Activated T-cell treated with anti-CD3 and anti-CD28 coated beads for 4 hours (primary cell): ENCODE measurements at regions not wholly inside any gene's neighbourhood (a gene's known extent, or its start where the extent isn't known, plus 50 kb on each side); places are given as distances from the start of the nearest gene placed in this dataset.

Source experiments
- DNase-seq: peaks from one replicate; pipeline ENCODE4 v3.0.0-alpha.2; 2020

DNA sequence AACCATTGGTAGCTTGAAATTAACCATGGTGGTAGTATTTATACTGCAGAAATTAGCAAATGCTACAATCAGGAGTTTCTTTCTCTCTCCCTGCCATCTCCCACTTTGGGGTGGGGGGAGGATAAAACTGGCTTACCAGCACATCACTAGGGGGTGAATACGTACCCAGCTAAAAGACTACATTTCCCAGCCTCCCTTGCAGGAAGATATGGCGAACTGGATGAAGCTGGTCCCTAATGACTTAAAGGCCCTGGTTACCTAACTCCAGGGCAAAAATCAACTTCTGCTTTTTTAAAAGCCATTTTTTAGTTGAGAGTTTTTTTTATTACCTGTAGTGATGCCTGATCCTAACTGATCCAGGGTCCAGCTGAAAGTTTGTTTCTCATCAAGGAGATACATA, 70.3 kb upstream of the RAB12 start:
- DNase-seq = no peak

DNA sequence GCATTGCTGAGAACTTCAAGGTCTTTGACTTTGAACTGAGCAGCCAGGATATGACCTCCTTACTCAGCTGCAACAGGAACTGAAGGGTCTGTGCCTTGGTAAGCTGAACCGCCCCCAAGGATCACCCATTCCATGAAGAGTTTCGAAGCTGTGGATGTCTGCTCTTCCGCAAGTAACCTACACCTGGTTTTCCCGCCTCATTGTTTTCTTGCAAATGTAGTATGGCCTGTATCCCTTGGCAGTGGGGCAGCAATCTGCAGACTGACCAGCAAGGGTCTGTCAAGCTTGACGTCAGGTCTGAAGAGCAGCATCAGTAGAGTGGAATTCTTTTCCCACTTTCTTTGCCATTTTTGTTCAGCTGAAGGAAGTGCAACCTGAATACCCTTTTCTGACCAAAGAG, 62.6 kb upstream of the RAB12 start:
- DNase-seq = no peak

DNA sequence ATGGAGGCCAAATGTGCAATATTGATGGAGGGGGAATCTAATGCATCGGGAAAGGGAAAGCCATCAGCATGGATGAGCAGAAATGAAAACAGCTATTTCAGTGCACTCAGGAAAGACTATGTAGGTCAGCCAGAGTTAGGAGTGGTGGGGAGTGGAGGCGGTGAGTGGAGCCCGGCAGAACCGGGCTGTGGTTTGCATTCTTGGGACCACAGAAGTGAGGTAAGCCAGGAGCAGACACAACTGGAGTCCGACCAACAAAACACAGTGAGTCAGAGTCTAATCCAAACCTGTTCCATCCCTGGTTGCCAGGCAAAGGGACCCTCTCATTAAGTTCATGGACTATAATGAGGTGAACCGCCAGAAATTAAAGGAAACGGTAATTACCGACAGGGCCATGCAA, 61.1 kb upstream of the RAB12 start:
- no peak for DNase-seq

- no peak for DNase-seq
Measured at GRCh38 chr18:8549254-8549757, 59.9 kb upstream of the RAB12 start.

- no peak for DNase-seq
Measured at GRCh38 chr18:8552151-8552550, 57.1 kb upstream of the RAB12 start.

DNA sequence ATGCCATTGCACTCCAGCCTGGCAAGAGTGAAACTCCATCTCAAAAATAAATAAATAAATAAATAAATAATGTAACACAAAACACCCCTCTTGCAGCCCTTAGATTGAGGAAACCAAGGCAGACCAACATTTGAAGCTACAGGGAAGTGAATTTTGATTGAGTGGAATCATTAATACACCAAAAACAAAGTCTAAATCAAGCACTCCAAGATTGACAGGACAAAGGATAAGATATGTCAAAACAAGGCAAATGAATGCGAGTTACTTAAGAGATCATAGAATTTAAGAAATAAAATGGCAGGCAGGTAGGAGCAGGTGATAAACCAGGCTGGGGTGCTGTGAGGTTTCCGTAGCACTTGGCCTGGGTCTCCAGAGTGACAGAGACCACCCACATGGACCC, 54.9 kb upstream of the RAB12 start:
- DNase-seq = no peak

- no peak for DNase-seq
Measured at GRCh38 chr18:8556424-8556823, 52.8 kb upstream of the RAB12 start.
